NB4 (cell line): ENCODE measurements at regions not wholly inside any gene's neighbourhood (a gene's known extent, or its start where the extent isn't known, plus 50 kb on each side); places are given as distances from the start of the nearest gene placed in this dataset.

Experiments used
- DNase-seq: peaks from one replicate; pipeline ENCODE4 v3.0.0; 2010; ENCODE audit warnings: low read depth
- H3K4me3 ChIP-seq: one replicate; pipeline ENCODE4 v1.5.1; 2011; ENCODE audit warnings: mild to moderate bottlenecking, low read depth, low read length, moderate library complexity
- MYC ChIP-seq: IDR thresholded peaks from 2 replicates; pipeline ENCODE4 v1.6.1; 2011; ENCODE audit warnings: low read depth, low read length
- POLR2A ChIP-seq: IDR thresholded peaks from 2 replicates; pipeline ENCODE4 v1.6.1; 2011; ENCODE audit warnings: mild to moderate bottlenecking; ENCODE audit not compliant: insufficient read length; ENCODE audit errors: extremely low read depth
- TF ChIP-seq, protein P1 (sequence below): IDR thresholded peaks from one replicate; pipeline ENCODE4 v1.5.1; 2012; ENCODE audit warnings: low read depth, low read length
- TF ChIP-seq, protein P2 (sequence below): IDR thresholded peaks from 2 replicates; pipeline ENCODE4 v1.6.1; 2011; ENCODE audit warnings: low read depth, low read length

DNA sequence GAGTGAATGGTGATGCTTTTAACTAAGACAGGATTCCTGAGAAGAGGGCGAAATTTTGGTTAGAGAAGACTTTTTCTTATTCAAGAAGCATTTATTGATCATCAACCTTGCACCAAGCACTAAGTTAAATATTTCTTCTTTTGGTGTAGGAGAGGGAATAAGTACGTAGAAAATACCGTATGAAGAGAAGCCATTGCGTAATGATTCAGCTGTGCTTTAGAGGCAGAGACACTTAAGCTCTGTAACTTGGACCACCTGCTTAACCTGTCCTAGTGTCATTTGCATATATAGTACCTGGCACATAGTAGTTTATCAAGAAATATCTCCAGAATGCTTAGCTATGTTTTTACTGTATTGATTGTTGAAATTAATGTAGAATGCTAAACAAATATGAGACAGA lies 430.9 kb upstream of the ZNF608 start:
- DNase-seq = no peak
- TF ChIP-seq MYC (no peak), POLR2A (no peak)
- TF ChIP-seq, protein P1, sequence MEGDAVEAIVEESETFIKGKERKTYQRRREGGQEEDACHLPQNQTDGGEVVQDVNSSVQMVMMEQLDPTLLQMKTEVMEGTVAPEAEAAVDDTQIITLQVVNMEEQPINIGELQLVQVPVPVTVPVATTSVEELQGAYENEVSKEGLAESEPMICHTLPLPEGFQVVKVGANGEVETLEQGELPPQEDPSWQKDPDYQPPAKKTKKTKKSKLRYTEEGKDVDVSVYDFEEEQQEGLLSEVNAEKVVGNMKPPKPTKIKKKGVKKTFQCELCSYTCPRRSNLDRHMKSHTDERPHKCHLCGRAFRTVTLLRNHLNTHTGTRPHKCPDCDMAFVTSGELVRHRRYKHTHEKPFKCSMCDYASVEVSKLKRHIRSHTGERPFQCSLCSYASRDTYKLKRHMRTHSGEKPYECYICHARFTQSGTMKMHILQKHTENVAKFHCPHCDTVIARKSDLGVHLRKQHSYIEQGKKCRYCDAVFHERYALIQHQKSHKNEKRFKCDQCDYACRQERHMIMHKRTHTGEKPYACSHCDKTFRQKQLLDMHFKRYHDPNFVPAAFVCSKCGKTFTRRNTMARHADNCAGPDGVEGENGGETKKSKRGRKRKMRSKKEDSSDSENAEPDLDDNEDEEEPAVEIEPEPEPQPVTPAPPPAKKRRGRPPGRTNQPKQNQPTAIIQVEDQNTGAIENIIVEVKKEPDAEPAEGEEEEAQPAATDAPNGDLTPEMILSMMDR = no peak
- TF ChIP-seq, protein P2, sequence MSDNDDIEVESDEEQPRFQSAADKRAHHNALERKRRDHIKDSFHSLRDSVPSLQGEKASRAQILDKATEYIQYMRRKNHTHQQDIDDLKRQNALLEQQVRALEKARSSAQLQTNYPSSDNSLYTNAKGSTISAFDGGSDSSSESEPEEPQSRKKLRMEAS = no peak

DNA sequence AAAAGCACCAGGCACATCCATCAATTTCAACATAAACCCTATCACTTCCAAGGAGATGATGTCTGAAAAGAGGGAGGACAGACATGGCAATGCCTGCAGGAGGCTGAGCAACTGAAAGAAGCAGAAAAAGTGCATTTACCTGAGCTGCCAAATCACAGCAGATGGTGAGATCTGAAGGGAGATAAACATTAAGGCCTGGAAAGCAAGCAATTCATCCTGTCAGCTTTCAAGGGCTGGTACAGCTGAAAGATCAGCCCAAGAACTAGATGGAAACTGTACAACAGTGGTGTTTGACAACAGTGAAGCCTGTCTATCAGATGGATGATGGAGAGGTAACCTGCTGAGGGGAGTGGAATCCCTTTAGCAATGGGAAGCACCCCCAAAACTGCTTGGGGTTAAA lies 433.2 kb upstream of the ZNF608 start:
- no peak overlapping the region for H3K4me3 ChIP-seq
- DNase-seq = no peak
- TF ChIP-seq, protein P2 = no peak
- TF ChIP-seq POLR2A = no peak
- TF ChIP-seq, protein P1 = no peak

More for the DNA sequence above, 430.9 kb upstream of the ZNF608 start:
- no peak overlapping the region for H3K4me3 ChIP-seq

DNA sequence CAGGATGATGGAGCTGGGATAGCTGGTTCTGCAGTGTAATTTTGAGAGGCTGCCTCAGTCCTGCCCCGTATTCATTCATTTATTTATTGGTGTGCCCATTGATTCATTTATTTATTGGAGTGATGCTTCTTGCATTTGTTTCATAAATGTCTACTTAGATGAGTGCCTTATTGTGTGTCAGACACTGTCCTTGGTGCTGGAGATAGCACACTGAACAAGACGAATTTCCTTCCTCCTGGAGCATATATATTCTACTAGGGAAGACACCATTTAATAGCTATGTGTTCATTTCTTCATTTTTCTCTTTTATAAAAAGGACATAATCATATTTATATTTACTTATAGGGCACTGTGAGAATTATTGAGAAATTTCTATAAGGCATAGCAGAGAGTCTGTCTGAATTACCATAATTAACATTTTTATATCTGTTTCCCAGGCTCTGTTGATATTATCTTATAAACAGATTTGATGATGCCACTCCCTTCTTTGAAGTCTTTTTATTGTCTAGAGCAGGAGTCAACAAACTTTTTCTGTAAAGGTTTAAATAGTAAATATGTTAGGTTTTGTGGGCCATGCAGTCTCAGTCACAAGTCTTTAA lies 433.9 kb upstream of the ZNF608 start:
- no peak overlapping the region for H3K4me3 ChIP-seq
- DNase-seq = no peak
- TF ChIP-seq, protein P2 = no peak
- TF ChIP-seq, protein P1 = no peak
- TF ChIP-seq MYC (no peak), POLR2A (no peak)

DNA sequence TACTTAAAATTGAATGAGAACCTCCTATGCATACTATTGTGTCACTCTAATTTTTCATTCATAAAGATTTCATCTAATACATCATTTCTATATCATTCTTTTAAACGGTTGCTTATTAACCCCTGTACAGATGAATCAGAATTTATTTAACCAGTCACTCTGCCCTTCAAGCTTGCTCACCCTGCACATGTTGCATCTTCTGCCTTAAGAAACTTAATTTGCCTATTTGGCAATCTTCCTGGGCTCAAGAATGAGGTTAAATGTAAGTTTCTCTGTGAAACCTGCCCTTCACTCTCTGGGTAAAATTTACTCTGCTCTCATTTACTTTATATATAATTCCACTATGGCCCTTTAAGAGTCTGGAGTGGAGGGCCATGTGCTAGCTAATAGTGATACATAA lies 434.7 kb upstream of the ZNF608 start:
- TF ChIP-seq, protein P2 = no peak
- no peak for TF ChIP-seq MYC
- TF ChIP-seq, protein P1 = no peak
- TF ChIP-seq POLR2A = no peak
- H3K4me3 ChIP-seq = no peak overlapping the region
- no peak for DNase-seq

DNA sequence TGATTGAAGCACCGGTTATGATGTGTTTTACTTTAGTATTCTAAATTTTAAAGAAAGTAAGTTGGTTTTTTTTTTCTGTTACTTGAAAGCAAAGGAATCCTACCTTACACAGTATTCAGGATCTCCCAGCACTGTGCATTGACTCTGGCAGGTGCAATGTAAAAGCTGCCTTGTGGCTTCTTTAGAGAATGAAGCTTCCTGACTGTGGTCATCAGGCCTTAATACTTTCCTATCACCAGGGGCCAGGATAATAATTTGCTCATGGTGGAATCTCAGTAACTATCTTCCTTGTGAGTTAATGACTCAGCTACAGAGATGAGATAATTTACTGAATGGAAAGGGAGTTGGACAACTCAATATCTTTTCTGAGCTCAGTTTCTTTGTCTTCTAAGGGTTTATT lies 435.5 kb upstream of the ZNF608 start:
- TF ChIP-seq POLR2A (no peak), MYC (no peak)
- TF ChIP-seq, protein P2 = no peak
- TF ChIP-seq, protein P1 = no peak
- DNase-seq = no peak
- no peak overlapping the region for H3K4me3 ChIP-seq

DNA sequence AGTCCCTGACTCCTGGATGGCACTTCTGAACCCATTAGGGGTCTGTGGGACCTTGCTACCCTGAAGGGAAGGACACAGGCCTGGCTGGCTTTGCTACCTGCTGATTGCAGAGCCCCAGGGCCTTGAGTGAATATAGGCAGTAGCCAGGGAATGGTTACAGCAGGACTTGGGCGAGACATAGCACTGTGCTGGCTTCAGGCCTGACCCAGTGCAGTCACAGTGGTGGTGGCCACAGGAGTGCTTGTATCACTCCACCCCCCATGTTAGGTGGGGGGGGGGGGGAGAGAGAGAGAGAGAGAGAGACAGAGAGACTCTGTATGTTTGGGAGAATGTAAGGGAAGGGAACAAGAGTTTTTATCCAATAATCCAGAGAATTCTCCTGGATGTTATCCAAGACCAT lies 439.3 kb upstream of the ZNF608 start:
- H3K4me3 ChIP-seq = no peak overlapping the region
- TF ChIP-seq POLR2A (no peak), MYC (no peak)
- TF ChIP-seq, protein P1 = no peak
- TF ChIP-seq, protein P2 = no peak
- no peak for DNase-seq
